ENCODE measurements at regions not wholly inside any gene's neighbourhood (a gene's known extent, or its start where the extent isn't known, plus 50 kb on each side); places are given as distances from the start of the nearest gene placed in this dataset.
A peak's percentile ranks its signal among the peaks of the same experiment; 100 is the strongest.

GRCh38 chr7:155363852-155364600 lies 66.3 kb downstream of the INSIG1 start:
- TF ChIP-seq TBL1XR1 (IDR thresholded peaks at IDR 0.05; ENCODE audit: low read length in 2 of 2) (no peak), CTCF (IDR thresholded peaks at IDR 0.05 in 2 of 3, conservative IDR thresholded peaks at IDR 0.05 in 1 of 3; ENCODE audit: insufficient read depth in 2 of 3, low read depth in 1 of 3, low read length in 3 of 3) (peak; percentile 36 to 63 (median 38); a peak in 4 of 6 replicates), PBX2 (CRISPR knock-in tag; IDR thresholded peaks at IDR 0.05; ENCODE audit: low read depth) (no peak), PBX2 (tag; conservative IDR thresholded peaks at IDR 0.05; ENCODE audit: low read depth) (no peak), NCOA2 (IDR thresholded peaks at IDR 0.05; ENCODE audit: partially characterized antibody in 2 of 2) (no peak), MCM3 (IDR thresholded peaks at IDR 0.05) (no peak), SIX5 (IDR thresholded peaks at IDR 0.05; ENCODE audit: borderline replicate concordance in 1 of 2, insufficient read depth in 1 of 2, low read depth in 1 of 2, low read length in 2 of 2) (no peak), ZFX (CRISPR knock-in tag; IDR thresholded peaks at IDR 0.05) (no peak), RAD21 (CRISPR knock-in tag; conservative IDR thresholded peaks at IDR 0.05 in 1 of 2, IDR thresholded peaks at IDR 0.05 in 1 of 2) (peak in 1 of 2 experiments; percentile 17; a peak in 2 of 4 replicates), RCOR1 (IDR thresholded peaks at IDR 0.05; ENCODE audit: borderline replicate concordance in 1 of 2, low read depth in 2 of 2, low read length in 2 of 2) (no peak), BCOR (IDR thresholded peaks at IDR 0.05) (no peak), ATF7 (IDR thresholded peaks at IDR 0.05) (no peak)

Data from K562 (cell line).